Gastrocnemius medialis (tissue), 4 donors: ENCODE measurements at regions not wholly inside any gene's neighbourhood (a gene's known extent, or its start where the extent isn't known, plus 50 kb on each side); places are given as distances from the start of the nearest gene placed in this dataset.

Source experiments
- POLR2A ChIP-seq, 2 donors: fragments of 450-650 bp; IDR thresholded peaks; one replicate each; pipeline ENCODE4 v1.6.1; 2017; ENCODE audit warnings: antibody characterized with exemption in 2 of 2, mild to moderate bottlenecking in 2 of 2, moderate library complexity in 2 of 2
- TF ChIP-seq, protein P1 (sequence below), 5 experiments: fragments of 450-650 bp in 3 of 5; fragments of 200-600 bp in 2 of 5; sonication (generic) in 2 of 5; IDR thresholded peaks in 4 of 5; conservative IDR thresholded peaks in 1 of 5; 1 replicate in 4 of 5; 2 replicates in 1 of 5; pipeline ENCODE4 v1.5.1; 2016 to 2019; ENCODE audit warnings: antibody characterized with exemption in 5 of 5, mild to moderate bottlenecking in 3 of 5, moderate library complexity in 3 of 5

DNA sequence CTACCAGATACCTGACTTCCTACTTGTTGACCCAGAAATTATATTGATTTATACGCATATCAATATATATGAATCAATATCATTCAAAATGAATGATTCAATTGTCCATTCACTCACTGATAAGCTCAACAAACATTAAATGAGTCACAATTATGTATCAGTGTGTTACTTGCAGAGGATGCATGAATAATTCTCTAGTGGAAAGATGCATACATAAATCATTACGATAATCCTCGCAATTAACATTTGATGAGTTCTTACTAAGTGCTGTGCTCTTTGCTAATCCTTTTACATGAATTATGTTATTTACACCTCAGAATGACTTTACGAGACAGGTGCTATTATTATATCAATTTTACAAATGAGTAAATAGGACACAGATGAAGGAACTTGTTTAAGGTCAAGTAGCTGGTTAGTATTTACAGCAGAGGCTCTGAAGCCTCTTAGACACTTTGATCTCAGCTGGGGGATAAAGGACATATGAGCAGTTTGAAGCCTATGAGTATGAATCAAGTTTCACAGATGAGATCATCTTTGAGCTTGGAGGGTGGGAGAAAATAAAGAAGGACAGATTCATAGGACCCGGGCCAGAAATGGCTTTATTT, 112.8 kb upstream of the ADAMTS5 start:
- TF ChIP-seq, protein P1, sequence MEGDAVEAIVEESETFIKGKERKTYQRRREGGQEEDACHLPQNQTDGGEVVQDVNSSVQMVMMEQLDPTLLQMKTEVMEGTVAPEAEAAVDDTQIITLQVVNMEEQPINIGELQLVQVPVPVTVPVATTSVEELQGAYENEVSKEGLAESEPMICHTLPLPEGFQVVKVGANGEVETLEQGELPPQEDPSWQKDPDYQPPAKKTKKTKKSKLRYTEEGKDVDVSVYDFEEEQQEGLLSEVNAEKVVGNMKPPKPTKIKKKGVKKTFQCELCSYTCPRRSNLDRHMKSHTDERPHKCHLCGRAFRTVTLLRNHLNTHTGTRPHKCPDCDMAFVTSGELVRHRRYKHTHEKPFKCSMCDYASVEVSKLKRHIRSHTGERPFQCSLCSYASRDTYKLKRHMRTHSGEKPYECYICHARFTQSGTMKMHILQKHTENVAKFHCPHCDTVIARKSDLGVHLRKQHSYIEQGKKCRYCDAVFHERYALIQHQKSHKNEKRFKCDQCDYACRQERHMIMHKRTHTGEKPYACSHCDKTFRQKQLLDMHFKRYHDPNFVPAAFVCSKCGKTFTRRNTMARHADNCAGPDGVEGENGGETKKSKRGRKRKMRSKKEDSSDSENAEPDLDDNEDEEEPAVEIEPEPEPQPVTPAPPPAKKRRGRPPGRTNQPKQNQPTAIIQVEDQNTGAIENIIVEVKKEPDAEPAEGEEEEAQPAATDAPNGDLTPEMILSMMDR (IDR thresholded peaks at IDR 0.05 in 4 of 5, conservative IDR thresholded peaks at IDR 0.05 in 1 of 5), result no peak
- no peak for TF ChIP-seq POLR2A (IDR thresholded peaks at IDR 0.05)
